ENCODE measurements at regions not wholly inside any gene's neighbourhood (a gene's known extent, or its start where the extent isn't known, plus 50 kb on each side); places are given as distances from the start of the nearest gene placed in this dataset.

- TF ChIP-seq CTCF (IDR thresholded peaks at IDR 0.05) (no peak), EP300 (IDR thresholded peaks at IDR 0.05; ENCODE audit: low read depth) (no peak), POLR2A (IDR thresholded peaks at IDR 0.05) (no peak), POLR2AphosphoS5 (IDR thresholded peaks at IDR 0.05) (no peak)
- intact Hi-C loops (cut with DNase I; ENCODE audit: low total_unique reads): no loop called here
- no peaks in the 10 kb centered on the region for H3K36me3 ChIP-seq
- DNase-seq: no peak
- H3K4me3 ChIP-seq: no peak overlapping the region
- H3K4me1 ChIP-seq: no peaks in the 10 kb centered on the region
- H3K27ac ChIP-seq: no peak overlapping the region
- H3K9me3 ChIP-seq: no peaks in the 10 kb centered on the region
- 54 to 88% methylated on average over 1 of the region's 1 CpG for WGBS, 2 donors (ENCODE audit: low coverage in 1 of 2)
- no peaks in the 10 kb centered on the region for H3K27me3 ChIP-seq
- in situ Hi-C loops (cut with MboI; ENCODE audit: low pct_ligation_motif_present in 1 of 4, low pct_unique_long_range_greater_than_20kb in 1 of 4, low sequenced_read_pairs in 3 of 4): no loop called here
Measured at GRCh38 chr1:82790556-82790955, 989.8 kb downstream of the ADGRL2 start.

GRCh38 chr1:82788660-82789059 is 987.9 kb downstream of the ADGRL2 start:
- no peak overlapping the region for H3K27ac ChIP-seq
- H3K4me1 ChIP-seq: no peaks in the 10 kb centered on the region
- in situ Hi-C loops (cut with MboI; ENCODE audit: low pct_ligation_motif_present in 1 of 4, low pct_unique_long_range_greater_than_20kb in 1 of 4, low sequenced_read_pairs in 3 of 4): no loop called here
- 78 to 89% methylated on average over 1 of the region's 1 CpG for WGBS, 2 donors (ENCODE audit: low coverage in 1 of 2)
- H3K27me3 ChIP-seq: no peaks in the 10 kb centered on the region
- no peak overlapping the region for H3K4me3 ChIP-seq
- intact Hi-C loops (cut with DNase I; ENCODE audit: low total_unique reads): no loop called here
- H3K36me3 ChIP-seq: no peaks in the 10 kb centered on the region
- TF ChIP-seq POLR2AphosphoS5 (IDR thresholded peaks at IDR 0.05): no peak
- no peaks in the 10 kb centered on the region for H3K9me3 ChIP-seq
- no peak for DNase-seq

GRCh38 chr1:82788038-82788437 is 987.3 kb downstream of the ADGRL2 start:
- H3K27ac ChIP-seq: no peak overlapping the region
- no peaks in the 10 kb centered on the region for H3K9me3 ChIP-seq
- in situ Hi-C loops (cut with MboI; ENCODE audit: low pct_ligation_motif_present in 1 of 4, low pct_unique_long_range_greater_than_20kb in 1 of 4, low sequenced_read_pairs in 3 of 4) (no loop called here), intact Hi-C loops (cut with DNase I; ENCODE audit: low total_unique reads) (no loop called here)
- no peaks in the 10 kb centered on the region for H3K36me3 ChIP-seq
- H3K4me1 ChIP-seq: no peaks in the 10 kb centered on the region
- no peak for TF ChIP-seq EP300 (IDR thresholded peaks at IDR 0.05; ENCODE audit: low read depth)
- no peak for TF ChIP-seq POLR2A (IDR thresholded peaks at IDR 0.05)
- TF ChIP-seq CTCF (IDR thresholded peaks at IDR 0.05): no peak
- TF ChIP-seq POLR2AphosphoS5 (IDR thresholded peaks at IDR 0.05): no peak
- no peak overlapping the region for H3K4me3 ChIP-seq
- DNase-seq: no peak
- WGBS, 2 donors (ENCODE audit: low coverage in 1 of 2): 61 to 70% methylated on average over 2 of the region's 2 CpGs
- no peaks in the 10 kb centered on the region for H3K27me3 ChIP-seq

- no peak for DNase-seq
- 74% methylated on average over 1 of the region's 1 CpG; no CpG with 5 or more reads in 1 of the 2 donors for WGBS, 2 donors (ENCODE audit: low coverage in 1 of 2)
- in situ Hi-C loops (cut with MboI; ENCODE audit: low pct_ligation_motif_present in 1 of 4, low pct_unique_long_range_greater_than_20kb in 1 of 4, low sequenced_read_pairs in 3 of 4) (no loop called here), intact Hi-C loops (cut with DNase I; ENCODE audit: low total_unique reads) (no loop called here)
- no peak overlapping the region for H3K27ac ChIP-seq
- no peaks in the 10 kb centered on the region for H3K9me3 ChIP-seq
- TF ChIP-seq CTCF (IDR thresholded peaks at IDR 0.05) (no peak), POLR2AphosphoS5 (IDR thresholded peaks at IDR 0.05) (no peak), POLR2A (IDR thresholded peaks at IDR 0.05) (no peak), EP300 (IDR thresholded peaks at IDR 0.05; ENCODE audit: low read depth) (no peak)
- no peaks in the 10 kb centered on the region for H3K4me1 ChIP-seq
- no peaks in the 10 kb centered on the region for H3K27me3 ChIP-seq
- H3K4me3 ChIP-seq: no peak overlapping the region
- no peaks in the 10 kb centered on the region for H3K36me3 ChIP-seq
Measured at GRCh38 chr1:82786883-82787282, 986.1 kb downstream of the ADGRL2 start.

- Histone ChIP-seq H3K36me3 (no peaks in the 10 kb centered on the region), H3K27me3 (no peaks in the 10 kb centered on the region), H3K9me3 (no peaks in the 10 kb centered on the region), H3K4me1 (no peaks in the 10 kb centered on the region), H3K27ac (no peak overlapping the region), H3K4me3 (no peak overlapping the region)
- in situ Hi-C loops (cut with MboI; ENCODE audit: low pct_ligation_motif_present in 1 of 4, low pct_unique_long_range_greater_than_20kb in 1 of 4, low sequenced_read_pairs in 3 of 4) (no loop called here), intact Hi-C loops (cut with DNase I; ENCODE audit: low total_unique reads) (no loop called here)
- TF ChIP-seq POLR2AphosphoS5 (IDR thresholded peaks at IDR 0.05) (no peak), CTCF (IDR thresholded peaks at IDR 0.05) (no peak), EP300 (IDR thresholded peaks at IDR 0.05; ENCODE audit: low read depth) (no peak), POLR2A (IDR thresholded peaks at IDR 0.05) (no peak)
- WGBS, 2 donors (ENCODE audit: low coverage in 1 of 2): 90 to 97% methylated on average over 1 of the region's 1 CpG
- no peak for DNase-seq
Measured at GRCh38 chr1:82785268-82785790, 984.6 kb downstream of the ADGRL2 start.
